GM21717 (cell line): ENCODE measurements at regions not wholly inside any gene's neighbourhood (a gene's known extent, or its start where the extent isn't known, plus 50 kb on each side); places are given as distances from the start of the nearest gene placed in this dataset.

Experiments used
- ATAC-seq: cut with Tn5 transposase; IDR thresholded peaks from one replicate; pipeline ENCODE4 v1.9.1; 2021; ENCODE audit warnings: mild to moderate bottlenecking, moderate library complexity; ENCODE audit not compliant: unreplicated experiment

DNA sequence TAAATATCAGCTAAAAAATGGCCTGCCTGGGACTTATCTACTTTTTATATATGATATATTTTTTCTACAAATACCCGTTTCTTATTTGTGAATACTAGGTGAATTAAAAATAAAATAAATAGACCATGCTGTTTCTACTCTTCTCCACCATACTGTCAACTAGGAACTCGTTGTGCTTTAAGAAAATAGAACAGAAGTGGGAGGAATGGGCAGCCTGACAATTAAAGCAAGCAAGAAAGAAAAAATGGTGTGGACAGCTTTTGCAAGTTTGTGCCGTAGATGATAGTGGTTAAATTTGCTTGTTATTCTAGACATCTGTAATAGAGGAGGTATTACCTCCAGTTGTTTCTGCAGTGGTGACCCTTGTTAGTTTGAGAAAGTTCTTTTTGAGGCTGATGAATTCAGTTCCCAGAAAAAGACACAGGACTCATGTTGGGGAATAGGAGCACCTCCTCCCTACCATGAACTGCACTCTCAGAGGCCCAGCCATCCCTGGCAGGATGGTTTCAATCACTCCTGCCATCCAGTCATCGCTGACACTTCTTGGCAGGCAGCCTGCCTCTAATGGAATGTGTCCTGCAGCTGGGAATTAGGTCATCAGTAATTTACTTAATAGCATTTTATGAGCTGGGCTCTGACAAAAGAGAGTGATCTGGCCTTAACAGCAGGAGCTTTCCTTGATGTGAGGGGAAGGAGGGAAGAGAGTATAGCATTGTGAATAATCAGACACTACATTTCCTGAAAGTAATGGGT, 105.0 kb upstream of the GAP43 start:
- ATAC-seq, result no peak

DNA sequence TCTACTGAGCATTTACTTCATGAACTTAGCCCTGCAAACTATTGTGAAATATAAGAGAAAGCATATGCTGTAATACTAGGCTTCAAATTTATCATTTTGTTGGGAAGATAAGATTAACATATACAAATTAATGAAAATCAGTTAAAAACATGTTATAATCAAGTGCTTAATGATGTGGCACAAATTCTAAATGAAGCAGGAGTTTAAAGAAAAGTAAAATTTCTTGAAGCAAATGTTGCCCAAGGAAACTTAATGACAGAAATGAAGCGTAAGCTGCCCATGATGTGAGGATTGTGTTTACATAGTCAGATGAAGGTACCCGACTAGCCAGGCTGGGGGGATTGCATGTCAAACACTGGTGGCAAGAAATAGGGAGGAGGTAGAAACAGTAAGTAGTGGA, 103.1 kb upstream of the GAP43 start:
- ATAC-seq, result no peak

DNA sequence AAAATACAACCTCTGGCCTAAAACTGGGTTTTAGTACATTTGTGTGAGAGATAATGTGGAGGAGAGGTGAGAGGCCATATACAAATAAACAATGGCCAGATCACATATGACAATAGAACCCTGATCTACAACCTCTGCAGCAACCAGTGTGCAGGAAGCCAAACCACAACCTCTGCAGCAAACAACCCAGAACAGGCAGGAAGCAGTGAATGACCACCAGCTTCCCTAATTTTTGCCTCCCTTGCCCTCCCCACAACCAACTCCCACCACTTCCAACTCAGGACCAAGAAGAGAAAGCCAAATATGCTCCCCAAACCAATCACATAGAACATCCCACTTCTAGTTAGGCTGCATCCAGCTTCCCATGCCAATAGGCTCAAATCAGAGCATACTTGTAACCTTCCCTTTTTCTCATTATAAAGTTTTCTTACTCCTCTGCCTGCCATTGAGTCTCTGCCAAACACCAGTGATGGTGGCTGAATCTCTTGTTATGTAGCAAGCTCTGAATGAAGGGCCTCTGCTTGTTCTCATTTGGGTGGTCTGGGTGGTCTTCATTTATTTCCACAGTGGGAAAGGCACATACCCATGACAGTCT, 102.6 kb upstream of the GAP43 start:
- ATAC-seq, result no peak

DNA sequence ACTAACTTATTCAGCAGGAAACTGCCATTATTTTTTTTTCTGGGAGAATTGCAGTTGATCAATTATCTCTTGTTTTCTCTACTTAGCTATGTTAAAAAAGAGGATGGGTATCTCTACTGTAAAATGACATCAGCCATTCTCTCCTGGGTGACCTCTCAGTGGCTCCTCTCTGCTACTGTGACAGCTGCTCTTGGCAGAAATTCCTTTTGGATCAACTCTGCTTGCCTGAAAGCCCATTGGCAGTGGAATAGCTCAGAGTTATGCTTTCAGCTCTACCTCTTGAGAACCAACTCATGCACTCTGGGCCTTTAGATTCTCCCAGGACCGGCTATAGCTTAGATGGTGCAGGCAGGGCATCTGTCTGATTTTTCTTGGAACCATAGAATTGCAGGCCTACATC, 99.9 kb upstream of the GAP43 start:
- ATAC-seq, result no peak

DNA sequence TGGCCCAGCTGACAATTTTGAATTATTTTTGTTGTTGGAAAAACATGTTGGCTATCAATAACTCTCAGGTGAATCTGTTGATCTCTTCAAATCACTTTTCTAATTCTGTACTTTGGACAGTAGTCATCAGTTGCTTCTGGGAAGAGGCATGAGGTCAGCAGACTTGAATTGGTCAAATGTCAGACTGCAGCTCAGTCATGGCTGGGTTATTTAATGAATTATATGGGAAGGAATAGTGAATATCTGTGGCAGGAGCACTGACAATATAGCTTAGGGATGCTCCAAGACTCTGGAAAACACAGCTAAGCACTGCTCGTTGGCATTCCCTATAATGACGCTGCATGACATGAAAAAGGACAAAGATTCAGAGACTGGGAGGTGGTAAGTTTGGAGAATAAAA, 98.8 kb upstream of the GAP43 start:
- no peak for ATAC-seq

DNA sequence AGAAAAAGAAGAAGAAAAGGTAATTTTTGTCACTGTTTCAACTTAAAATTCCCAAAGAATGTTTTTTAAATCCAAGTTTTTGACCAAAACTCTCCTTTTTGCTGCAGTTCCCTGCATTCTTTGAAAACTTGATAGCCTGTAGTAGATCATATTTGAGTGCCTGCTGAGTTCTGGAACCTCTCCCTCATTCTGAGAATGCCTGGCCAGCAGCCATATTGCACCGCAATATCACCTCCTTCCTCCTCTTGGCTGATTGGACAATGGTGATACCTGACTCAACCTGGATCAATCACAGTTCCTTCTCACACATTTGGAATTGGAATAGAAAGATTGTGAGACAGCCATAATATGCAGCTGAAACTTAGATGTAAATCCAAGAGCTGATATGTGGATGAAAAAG, 97.6 kb upstream of the GAP43 start:
- ATAC-seq, result no peak

DNA sequence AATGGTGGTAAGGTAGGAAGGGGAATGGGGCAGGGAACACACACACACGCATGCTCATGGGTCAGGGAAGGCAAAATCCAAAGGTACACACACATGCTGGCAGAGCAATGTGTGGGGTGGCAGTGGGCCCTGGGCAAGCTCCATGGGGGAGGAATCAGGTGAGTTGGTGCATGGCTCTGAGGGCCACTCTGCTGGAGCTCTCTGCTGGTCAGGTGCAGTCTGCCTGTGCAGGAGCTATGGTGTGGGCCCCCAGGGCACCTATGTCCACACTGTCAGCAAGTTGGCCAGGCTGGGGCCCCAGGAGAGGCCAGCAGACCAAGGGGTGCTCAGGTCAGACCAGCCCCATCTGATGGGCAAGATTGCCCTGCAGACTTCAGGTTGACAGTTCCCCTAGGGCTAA, 90.1 kb upstream of the GAP43 start:
- no peak for ATAC-seq

DNA sequence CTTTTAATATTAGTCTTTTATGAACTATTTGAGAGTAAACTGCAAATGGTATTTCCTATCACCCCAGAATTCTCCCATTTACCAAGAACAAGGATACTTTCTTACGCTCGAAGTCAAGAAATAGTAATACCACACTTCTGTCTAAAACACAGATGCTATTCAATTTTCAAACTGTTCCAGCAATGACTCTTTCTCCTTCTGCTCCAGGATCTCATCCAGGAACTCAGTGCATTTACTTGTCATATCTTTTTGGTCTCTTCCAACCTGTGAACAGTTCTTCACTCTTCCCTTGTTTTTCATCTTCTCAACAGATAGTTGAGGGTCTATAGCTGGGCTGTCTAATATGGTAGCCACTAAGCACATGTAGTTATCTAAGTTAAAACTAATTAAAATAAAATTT, 87.1 kb upstream of the GAP43 start:
- no peak for ATAC-seq

DNA sequence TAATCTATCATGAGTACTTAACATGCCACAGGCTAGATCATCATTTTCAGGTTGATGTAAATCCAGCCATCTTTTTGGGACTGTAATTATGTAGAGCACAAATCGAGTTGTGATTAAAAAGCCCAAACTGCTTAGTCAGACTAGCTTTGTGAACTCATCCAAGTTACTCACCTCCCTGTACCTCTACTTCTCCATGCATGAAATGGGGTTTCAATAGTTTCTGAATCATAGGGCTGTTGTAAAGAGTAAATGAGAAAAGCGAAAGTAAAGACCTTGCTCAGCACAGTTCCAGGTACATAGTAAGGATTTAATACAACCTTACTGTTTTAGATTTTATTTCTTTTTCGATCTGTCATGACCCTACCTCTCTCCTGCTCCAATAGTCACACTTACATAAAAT, 85.6 kb upstream of the GAP43 start:
- no peak for ATAC-seq

DNA sequence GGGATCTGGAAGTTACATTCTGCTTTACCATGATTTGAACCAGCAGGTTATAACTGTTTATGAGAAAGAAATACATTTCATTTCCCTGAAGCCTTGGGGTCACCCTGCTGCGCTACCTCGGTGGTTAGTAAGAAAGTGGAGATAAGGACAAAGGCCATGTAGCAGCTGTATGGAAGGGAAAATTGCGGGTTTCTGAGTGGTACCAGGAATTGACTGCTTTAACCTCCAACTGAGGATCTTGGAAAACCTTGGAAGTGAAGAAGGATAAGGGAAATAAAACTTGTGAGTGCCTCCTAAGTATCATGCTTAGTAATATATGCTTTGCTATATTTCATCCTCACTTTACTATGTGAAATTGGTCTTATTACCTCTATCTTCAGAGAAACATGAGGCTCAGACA, 76.1 kb upstream of the GAP43 start:
- no peak for ATAC-seq

DNA sequence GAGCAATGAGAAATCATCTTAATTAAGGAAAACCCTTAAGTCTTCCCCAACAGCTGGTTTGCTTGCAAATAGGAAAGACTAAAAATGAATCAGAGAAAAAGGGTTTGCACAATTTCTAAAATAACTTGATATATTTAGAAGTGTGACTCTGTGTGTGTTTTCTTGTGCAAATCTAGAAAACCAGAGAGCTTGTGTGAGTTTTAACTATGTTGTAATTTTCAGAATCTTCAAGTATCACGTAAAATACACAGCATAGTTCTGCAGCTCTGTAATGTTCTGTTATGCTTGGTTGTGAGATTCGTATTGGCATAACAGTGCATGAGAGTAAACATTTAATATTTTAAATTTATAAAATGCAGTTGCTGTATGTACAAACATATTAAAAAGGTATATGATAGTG, 74.7 kb upstream of the GAP43 start:
- no peak for ATAC-seq

DNA sequence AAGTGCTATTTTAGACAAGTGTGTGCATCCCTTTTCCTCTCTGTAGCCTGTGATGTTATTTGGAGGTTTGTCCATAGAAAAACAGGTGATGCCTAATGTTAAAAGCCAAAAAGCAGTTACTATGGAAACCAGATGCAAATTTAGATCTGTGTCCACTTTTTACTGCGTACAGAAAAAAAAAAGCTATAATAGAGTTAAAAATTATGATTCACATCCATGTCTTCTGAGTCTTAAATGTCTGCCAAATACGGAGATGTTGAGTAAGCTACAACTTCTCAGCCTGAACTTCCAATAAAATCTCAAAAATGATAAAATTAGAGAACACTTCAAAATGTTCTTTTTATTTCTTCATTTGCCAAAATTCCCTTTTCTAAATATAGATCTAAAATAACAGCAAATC, 74.2 kb upstream of the GAP43 start:
- no peak for ATAC-seq

DNA sequence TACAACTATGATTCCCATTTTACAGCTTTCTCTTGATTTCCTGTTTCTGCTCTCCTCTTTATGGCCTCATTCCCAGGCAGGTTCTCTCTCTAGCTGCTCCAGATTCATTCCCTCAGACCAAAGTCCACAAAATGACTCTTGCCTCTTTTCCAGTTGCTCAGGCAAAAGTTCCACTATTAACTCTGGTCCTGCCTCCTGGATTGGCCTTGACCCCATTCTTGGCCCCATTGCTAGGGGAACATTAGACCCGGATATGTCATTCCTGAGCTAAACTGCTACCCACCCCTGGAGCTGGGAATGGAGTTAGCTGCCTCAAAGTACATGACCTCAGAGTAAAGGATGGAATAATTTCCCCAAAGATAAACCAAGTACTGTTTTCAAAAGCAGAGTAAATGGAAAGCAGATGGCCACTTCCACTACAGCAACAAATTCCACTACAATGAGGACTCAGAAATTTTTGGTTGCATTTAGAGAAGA, 73.0 kb upstream of the GAP43 start:
- ATAC-seq, result no peak

DNA sequence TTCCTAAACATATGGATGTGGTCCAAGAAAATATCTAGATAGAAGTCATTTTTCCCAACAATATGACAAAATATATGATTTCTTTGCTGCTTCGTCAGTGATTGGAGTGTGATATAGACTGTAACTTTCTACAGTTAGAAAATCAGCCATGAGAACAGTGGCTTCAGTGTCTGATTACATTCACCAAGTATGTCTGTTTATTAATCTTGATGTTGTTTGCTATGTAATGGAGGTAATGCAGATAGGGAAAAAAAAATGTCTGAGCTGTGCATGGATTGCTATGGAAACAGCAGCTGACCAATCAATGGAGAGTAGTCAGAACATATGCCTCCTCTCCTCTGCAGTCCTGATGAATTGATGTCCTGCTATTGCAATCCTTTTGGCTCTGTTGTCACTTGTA, 72.3 kb upstream of the GAP43 start:
- no peak for ATAC-seq

DNA sequence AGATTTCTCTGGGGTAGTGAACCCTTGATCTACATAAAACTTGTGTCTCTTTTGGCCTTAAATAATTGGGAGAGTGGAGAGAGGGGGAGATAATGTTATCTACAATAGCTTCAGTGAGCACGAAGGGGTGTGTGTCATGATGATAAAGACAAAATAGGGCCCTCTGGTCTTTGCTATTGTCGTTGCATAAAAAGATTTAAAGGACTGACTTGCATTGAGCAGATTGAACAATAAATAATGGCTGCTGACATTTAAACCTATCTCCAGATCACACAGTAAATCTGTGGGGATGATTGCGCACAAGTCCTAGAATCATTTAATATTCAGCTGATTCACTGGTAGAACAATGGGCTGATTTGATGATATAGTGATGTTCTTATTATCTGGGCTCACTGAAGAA, 71.3 kb upstream of the GAP43 start:
- no peak for ATAC-seq

DNA sequence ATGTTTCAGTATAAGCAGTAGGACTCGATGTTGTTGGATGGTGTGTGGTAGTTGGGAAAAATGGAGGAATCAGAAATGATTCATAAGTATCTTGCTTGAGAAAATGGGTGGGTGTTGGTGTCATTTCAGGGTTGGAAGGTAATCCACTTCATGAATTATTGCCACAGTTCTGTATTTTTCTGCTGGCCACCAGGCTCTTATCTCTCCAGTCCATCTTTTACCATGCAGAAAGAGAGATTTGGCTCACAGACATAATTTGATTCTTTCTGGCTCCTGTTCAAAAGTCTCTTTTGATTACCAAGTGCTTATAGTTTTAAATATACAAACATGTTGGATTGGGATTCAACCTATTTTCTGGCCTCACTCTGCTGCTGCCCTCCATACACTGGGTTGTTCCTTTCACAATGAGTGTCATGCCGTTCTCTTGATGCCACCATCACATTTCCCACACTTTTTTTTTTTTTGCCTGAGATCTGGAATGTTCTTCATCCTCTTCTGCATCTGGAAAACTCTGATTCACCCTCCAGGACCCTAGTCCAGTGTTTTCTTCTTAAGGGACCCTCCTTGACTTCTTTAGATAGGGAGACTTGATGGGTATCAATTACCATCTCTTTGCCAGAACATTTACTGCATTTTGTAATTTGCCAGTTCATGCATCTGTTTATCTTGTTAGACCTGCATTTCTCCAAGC, 69.4 kb upstream of the GAP43 start:
- ATAC-seq, result no peak

DNA sequence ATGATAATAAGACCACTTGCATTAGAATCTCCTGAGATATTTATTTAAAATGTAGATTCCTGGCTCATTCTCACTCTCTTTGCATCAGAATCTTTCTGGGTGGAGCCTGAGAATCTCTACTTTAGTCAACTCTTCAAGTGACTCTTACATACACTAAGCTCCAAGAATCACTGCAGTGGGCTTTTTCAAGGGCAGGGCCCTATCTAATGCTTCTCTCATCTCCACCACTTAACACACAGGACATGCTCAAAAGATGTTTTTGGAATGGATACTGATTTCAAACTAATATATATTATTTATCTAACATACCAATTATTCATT, 68.9 kb upstream of the GAP43 start:
- no peak for ATAC-seq

DNA sequence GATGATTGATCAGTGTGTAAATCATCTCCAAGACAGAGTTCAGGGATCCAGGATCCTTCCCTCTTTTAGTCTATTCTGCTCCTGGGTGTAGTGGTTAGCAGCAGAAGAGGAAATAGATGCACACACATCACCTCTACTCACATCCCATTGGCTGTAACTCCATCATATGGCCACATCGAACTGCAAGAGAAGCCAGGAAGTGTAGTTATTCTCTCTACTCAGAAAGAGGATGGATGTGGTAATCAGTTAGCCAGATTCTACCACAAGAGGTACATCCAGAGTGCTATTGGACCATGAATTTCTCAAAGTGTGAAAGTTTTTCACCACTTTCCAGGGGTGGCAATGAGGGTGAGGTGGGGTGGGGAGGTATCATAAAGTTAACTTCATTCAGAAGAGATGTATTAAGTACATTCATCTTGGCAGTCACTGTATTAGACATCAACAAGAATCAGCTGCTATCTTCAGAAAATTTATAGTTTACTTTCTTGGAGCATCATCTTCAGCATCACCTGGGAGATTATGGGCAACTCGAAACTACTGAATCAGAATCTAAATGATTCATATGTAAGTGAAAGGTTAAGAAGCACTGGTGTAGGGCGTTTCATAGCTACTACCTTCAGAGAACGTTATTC, 60.6 kb upstream of the GAP43 start:
- no peak for ATAC-seq

DNA sequence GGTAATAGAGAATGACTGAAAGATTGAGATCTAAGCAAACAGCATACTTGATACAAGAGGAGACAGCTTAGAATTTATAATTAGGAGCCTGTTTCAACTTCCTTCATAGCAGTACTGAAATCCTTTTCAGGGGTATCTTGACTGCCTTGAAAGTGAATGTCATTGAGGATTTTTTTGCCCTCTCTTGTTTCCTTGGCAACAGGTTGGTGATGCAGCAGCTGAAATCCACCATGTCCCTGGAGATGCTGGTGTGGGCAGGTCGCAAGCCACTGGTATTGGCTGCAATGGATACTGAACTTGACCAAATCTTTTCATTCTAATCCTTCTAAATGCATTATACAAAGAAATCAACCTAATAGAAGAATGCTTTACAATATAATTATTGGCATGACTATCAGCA, 59.3 kb upstream of the GAP43 start:
- no peak for ATAC-seq

DNA sequence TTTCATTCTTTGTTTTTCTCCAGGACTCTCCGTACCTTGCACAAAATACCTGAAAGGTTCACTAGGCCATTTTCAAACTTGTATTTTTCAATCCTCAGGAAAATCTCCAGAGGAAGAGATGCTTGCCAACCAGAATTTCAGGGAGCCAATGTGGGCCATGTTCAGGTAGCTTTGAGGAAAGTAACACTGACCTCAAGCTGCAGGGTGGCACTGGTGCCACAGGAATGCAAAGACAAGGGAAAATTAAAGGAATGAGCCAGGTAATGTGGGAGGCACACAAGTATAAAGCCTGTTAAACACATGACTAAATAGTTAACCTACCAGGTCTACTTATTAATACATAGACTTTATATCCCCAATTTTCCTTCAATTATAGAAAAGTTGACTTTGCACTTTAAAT, 51.9 kb upstream of the GAP43 start:
- no peak for ATAC-seq
